ENCODE measurements at regions not wholly inside any gene's neighbourhood (a gene's known extent, or its start where the extent isn't known, plus 50 kb on each side); places are given as distances from the start of the nearest gene placed in this dataset.

DNA sequence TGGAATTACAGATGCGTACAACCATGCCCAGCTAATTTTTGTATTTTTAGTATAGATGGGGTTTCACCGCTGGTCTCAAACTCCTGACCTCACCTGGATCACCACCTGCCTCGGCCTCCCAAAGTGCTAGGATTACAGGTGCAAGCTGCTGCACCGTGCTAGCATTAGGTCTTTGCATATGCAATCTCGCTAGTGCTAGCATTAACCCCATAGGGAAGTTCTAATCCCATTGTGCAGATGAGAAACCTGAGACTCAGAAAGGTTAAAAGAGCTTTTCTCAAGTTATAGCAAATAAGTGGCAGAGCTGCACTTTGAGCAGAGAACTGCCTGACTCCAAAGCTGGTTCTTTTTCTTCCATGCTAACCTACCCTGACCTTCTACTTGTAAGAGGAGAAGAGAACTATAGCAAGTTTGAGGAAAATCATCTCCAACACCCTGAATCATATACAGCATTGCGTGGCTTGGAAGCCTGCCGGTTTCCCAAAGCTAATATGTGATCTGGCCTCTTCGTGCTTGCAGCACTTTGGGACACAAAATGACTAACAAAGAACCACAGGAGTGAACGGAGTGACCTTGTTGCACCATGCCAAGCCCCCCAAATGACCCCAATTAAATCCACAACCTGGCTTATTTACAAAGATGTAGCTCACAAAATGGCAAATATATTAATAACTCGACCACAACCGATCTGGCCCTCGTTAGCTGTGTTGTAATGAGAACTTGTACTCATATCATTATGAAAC, 185.1 kb downstream of the TM2D1 start:
- H3K4me3 ChIP-seq: no peak overlapping the region
- no peaks in the 10 kb centered on the region for H3K36me3 ChIP-seq
- WGBS, 2 donors: 77 to 78% methylated on average over 12 of the region's 12 CpGs
- peaks cover 0 to 9% (median 0%) of the 10 kb centered on the region in 4 donors for H3K9me3 ChIP-seq
- TF ChIP-seq EP300 (IDR thresholded peaks at IDR 0.05): no peak
- H3K27ac ChIP-seq: no peak overlapping the region
- no peaks in the 10 kb centered on the region for H3K4me1 ChIP-seq
- DNase-seq (ENCODE audit: low spot score in 2 of 2): no peak
- H3K27me3 ChIP-seq: no peaks in the 10 kb centered on the region

DNA sequence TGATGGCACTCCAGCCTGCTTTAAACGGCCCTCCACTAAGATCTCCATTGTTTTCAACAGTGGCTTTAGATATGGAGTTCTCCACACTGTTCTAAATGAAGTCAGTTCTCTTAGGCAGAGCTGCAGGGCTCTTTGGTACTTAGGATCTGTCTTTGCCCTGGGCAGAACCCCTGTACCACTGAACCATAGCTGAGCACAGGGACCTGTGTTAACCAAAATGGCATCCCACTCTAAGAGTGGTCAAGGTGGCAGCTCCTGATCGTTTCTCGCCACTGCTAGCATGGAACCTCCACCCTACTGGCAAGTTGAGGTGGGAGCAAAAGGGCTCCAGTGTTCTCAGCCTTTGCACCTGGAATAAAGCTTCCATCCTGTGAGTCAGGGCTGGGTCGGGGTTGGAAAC, 186.7 kb downstream of the TM2D1 start:
- Histone ChIP-seq H3K27me3 (no peaks in the 10 kb centered on the region), H3K36me3 (no peaks in the 10 kb centered on the region), H3K4me3 (no peak overlapping the region), H3K4me1 (no peaks in the 10 kb centered on the region), H3K27ac (no peak overlapping the region), H3K9me3 (peaks cover 0 to 6% (median 0%) of the 10 kb centered on the region in 4 donors)
- 92 to 95% methylated on average over 4 of the region's 4 CpGs for WGBS, 2 donors
- DNase-seq (ENCODE audit: low spot score in 2 of 2): no peak
- TF ChIP-seq, protein P1, sequence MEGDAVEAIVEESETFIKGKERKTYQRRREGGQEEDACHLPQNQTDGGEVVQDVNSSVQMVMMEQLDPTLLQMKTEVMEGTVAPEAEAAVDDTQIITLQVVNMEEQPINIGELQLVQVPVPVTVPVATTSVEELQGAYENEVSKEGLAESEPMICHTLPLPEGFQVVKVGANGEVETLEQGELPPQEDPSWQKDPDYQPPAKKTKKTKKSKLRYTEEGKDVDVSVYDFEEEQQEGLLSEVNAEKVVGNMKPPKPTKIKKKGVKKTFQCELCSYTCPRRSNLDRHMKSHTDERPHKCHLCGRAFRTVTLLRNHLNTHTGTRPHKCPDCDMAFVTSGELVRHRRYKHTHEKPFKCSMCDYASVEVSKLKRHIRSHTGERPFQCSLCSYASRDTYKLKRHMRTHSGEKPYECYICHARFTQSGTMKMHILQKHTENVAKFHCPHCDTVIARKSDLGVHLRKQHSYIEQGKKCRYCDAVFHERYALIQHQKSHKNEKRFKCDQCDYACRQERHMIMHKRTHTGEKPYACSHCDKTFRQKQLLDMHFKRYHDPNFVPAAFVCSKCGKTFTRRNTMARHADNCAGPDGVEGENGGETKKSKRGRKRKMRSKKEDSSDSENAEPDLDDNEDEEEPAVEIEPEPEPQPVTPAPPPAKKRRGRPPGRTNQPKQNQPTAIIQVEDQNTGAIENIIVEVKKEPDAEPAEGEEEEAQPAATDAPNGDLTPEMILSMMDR (IDR thresholded peaks at IDR 0.05): no peak
- no peak for TF ChIP-seq EP300 (IDR thresholded peaks at IDR 0.05)
- no peak for TF ChIP-seq POLR2A (IDR thresholded peaks at IDR 0.05)

DNA sequence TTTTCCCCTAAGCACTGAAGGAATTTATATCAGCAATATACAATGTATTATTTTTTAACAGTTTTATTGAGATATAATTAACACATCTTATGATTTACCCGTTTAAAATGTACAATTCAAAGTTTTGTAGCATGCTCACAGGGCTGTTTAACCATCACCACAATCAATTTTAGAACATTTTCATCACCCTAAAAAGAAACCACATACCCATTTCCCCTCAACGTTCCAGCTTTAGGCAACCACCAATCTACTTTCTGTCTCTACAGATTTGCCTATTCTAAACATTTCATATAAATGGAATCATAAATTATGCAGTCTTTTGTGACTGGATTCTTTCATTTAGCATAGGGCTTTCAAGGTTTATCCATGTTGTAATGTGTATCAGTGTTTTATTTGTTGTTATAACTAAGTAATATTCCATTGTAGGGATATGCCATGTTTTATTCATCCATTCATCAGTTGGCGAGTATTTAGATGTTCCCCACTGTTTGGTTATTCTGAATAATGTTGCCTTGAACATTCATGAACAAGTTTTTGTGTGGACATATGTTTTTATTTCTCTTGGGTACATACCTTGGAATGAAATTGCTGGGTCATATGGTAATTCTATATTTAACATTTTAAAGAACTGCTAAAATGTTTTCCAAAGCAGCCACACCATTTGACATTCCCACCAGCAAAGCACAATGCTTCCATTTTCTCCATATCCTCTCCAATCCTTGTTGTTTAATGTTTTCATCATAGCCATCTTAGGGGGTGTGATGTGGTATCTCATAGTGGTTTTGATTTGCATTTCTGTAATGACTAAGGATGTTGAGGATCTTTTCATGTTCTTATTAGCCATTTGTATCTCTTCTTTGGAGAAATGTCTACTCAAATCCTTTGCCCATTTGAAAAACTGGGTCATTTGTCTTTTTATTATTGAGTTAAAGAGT, 188.5 kb downstream of the TM2D1 start:
- Histone ChIP-seq H3K9me3 (no peaks in the 10 kb centered on the region), H3K27ac (no peak overlapping the region), H3K4me3 (no peak overlapping the region), H3K4me1 (no peaks in the 10 kb centered on the region), H3K36me3 (no peaks in the 10 kb centered on the region), H3K27me3 (no peaks in the 10 kb centered on the region)
- DNase-seq (ENCODE audit: low spot score in 2 of 2): no peak
- 85 to 88% methylated on average over 3 of the region's 3 CpGs for WGBS, 2 donors
- TF ChIP-seq POLR2A (IDR thresholded peaks at IDR 0.05): no peak
- TF ChIP-seq, protein P1 (IDR thresholded peaks at IDR 0.05): no peak

DNA sequence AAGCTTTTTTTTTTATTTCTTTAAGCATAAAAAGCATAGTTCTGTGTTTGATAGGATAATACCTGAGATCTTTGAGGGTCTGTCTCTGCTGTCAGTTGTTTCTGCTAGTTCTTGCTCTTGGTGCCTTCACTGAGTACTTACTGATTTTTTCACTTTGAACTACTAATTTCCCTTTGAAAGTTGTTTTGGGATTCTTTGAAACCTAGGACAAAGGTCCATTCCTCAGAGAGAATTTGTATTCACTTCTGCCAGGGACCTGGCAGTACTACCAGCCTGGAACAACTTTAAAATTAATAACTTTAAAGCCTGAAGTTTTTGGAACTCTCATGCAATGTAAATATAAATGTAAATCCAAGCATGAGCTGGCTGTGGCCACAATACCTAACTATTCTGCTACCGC, 190.1 kb downstream of the TM2D1 start:
- TF ChIP-seq POLR2A (IDR thresholded peaks at IDR 0.05) (no peak), EP300 (IDR thresholded peaks at IDR 0.05) (no peak)
- TF ChIP-seq, protein P1 (IDR thresholded peaks at IDR 0.05): no peak
- H3K9me3 ChIP-seq: no peaks in the 10 kb centered on the region
- H3K36me3 ChIP-seq: no peaks in the 10 kb centered on the region
- WGBS, 2 donors: 100% methylated on average over 1 of the region's 1 CpG
- no peaks in the 10 kb centered on the region for H3K27me3 ChIP-seq
- no peak for DNase-seq (ENCODE audit: low spot score in 2 of 2)
- H3K27ac ChIP-seq: no peak overlapping the region
- H3K4me1 ChIP-seq: no peaks in the 10 kb centered on the region
- no peak overlapping the region for H3K4me3 ChIP-seq

DNA sequence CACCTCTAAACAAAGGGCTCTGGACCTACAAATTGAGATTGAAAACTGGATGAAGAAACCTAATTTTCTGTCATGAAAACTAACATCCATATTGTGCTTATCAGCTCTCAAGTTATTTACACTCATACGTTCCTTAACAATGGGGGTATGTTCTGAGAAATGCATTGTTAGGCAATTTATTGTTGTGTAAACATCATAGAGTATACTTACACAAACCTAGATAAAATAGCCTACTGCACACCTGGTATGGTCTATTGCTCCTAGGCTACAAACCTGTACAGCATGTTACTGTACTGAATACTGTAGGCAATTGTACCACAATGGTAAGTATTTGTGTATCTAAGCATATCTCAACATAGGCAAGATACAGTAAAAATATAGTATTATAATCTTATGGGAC, 191.4 kb downstream of the TM2D1 start:
- Histone ChIP-seq H3K4me1 (no peaks in the 10 kb centered on the region), H3K27ac (no peak overlapping the region)

More for the DNA sequence above, 191.4 kb downstream of the TM2D1 start:
- Histone ChIP-seq H3K4me3 (no peak overlapping the region), H3K9me3 (no peaks in the 10 kb centered on the region), H3K36me3 (no peaks in the 10 kb centered on the region), H3K27me3 (no peaks in the 10 kb centered on the region)
- WGBS, 2 donors: 60 to 71% methylated on average over 1 of the region's 1 CpG
- DNase-seq (ENCODE audit: low spot score in 2 of 2): no peak
- TF ChIP-seq, protein P1 (IDR thresholded peaks at IDR 0.05): no peak
- TF ChIP-seq EP300 (IDR thresholded peaks at IDR 0.05) (no peak), POLR2A (IDR thresholded peaks at IDR 0.05) (no peak)

Measured in tibial nerve (tissue), 4 donors.